OCI-LY1 (cell line): ENCODE measurements at regions not wholly inside any gene's neighbourhood (a gene's known extent, or its start where the extent isn't known, plus 50 kb on each side); places are given as distances from the start of the nearest gene placed in this dataset.

Experiments used
- H2AFZ ChIP-seq: fragments of 200-600 bp; sonication (generic), shearing (Covaris generic); 2 replicates; pipeline ENCODE4 v1.6.0; 2014; ENCODE audit warnings: antibody characterized with exemption, mild to moderate bottlenecking, low read length
- H3F3A ChIP-seq: fragments of 200-600 bp; sonication (generic), shearing (Covaris generic); 2 replicates; pipeline ENCODE4 v1.6.0; 2014; ENCODE audit warnings: mild to moderate bottlenecking, antibody characterized with exemption, low read length, moderate library complexity; ENCODE audit not compliant: insufficient read depth
- H3K27ac ChIP-seq: fragments of 200-600 bp; sonication (generic); 2 replicates; pipeline ENCODE4 v1.5.1; 2014; ENCODE audit warnings: low read length, mixed run types, mild to moderate bottlenecking, low read depth; ENCODE audit not compliant: poor library complexity, severe bottlenecking
- H3K27me3 ChIP-seq: fragments of 200-600 bp; sonication (generic); 2 replicates; pipeline ENCODE4 v1.6.0; 2014; ENCODE audit warnings: antibody characterized with exemption, mild to moderate bottlenecking, low read length, moderate library complexity; ENCODE audit not compliant: insufficient read depth
- H3K36me3 ChIP-seq: fragments of 200-600 bp; sonication (generic); 2 replicates; pipeline ENCODE4 v1.6.1; 2014; ENCODE audit warnings: mild to moderate bottlenecking, antibody characterized with exemption, low read length, moderate library complexity, mixed read lengths; ENCODE audit not compliant: insufficient read depth
- H3K4me1 ChIP-seq: fragments of 200-600 bp; sonication (generic); 2 replicates; pipeline ENCODE4 v1.5.1; 2014; ENCODE audit warnings: mild to moderate bottlenecking, low read length, moderate library complexity; ENCODE audit not compliant: insufficient read depth, severe bottlenecking
- H3K4me2 ChIP-seq: fragments of 200-600 bp; sonication (generic), shearing (Covaris generic); 2 replicates; pipeline ENCODE4 v1.6.1; 2014; ENCODE audit warnings: low read length
- H3K4me3 ChIP-seq: fragments of 200-600 bp; sonication (generic); 2 replicates; pipeline ENCODE4 v1.5.1; 2014; ENCODE audit warnings: low read length, low read depth, mild to moderate bottlenecking, mixed read lengths; ENCODE audit not compliant: poor library complexity, severe bottlenecking
- H3K79me2 ChIP-seq: fragments of 200-600 bp; shearing (Covaris generic); 2 replicates; pipeline ENCODE4 v1.6.1; 2016; ENCODE audit warnings: mixed run types, low read length, mixed read lengths; ENCODE audit not compliant: insufficient read depth
- H3K9ac ChIP-seq: fragments of 200-600 bp; sonication (generic), shearing (Covaris generic); 2 replicates; pipeline ENCODE4 v1.6.1; 2014; ENCODE audit warnings: mild to moderate bottlenecking, low read length, mixed read lengths
- H3K9me2 ChIP-seq: fragments of 200-600 bp; sonication (generic), shearing (Covaris generic); 2 replicates; pipeline ENCODE4 v1.6.1; 2014; ENCODE audit warnings: low read depth, mild to moderate bottlenecking, low read length, mixed read lengths
- H3K9me3 ChIP-seq: fragments of 200-600 bp; shearing (Covaris generic); 2 replicates; pipeline ENCODE4 v1.6.1; 2014; ENCODE audit warnings: low read length, mixed read lengths
- H4K20me1 ChIP-seq: fragments of 200-600 bp; sonication (generic), shearing (Covaris generic); 2 replicates; pipeline ENCODE4 v1.6.0; 2016; ENCODE audit warnings: mild to moderate bottlenecking, low read length; ENCODE audit not compliant: insufficient read depth
- EZH2 ChIP-seq: fragments of 200-600 bp; sonication (generic), shearing (Covaris generic); IDR thresholded peaks from 2 replicates; pipeline ENCODE4 v1.8.0; 2017; ENCODE audit warnings: borderline replicate concordance, mixed run types, mild to moderate bottlenecking, antibody characterized with exemption, low read length, moderate library complexity, mixed read lengths
- TF ChIP-seq, protein P1 (sequence below): fragments of 200-600 bp; sonication (generic), shearing (Covaris generic); IDR thresholded peaks from 2 replicates; pipeline ENCODE4 v1.5.1; 2017; ENCODE audit warnings: mild to moderate bottlenecking, antibody characterized with exemption, low read length, moderate library complexity, mixed read lengths

DNA sequence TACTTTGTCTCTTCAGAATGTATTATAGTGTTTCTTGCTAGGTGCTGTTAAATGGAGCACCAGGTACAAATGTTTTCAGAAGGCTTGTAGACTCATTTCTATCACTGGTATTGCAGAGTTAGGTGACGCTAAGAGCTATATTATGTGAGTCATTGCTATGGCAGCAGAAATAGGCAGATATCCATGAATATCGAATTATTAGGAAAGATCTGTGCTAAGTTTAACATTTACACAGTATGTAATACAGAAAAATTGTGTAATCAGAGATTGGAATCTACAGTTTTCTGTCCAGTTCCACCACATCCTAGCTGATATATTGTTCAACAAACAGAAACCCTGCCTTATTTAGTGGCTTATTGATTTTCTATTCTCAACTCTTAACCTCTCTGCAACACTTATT is 1025.5 kb downstream of the STIM2 start:
- H3K4me2 ChIP-seq = no peak overlapping the region
- no peaks in the 10 kb centered on the region for H3K4me1 ChIP-seq
- no peak overlapping the region for H3K9ac ChIP-seq
- no peaks in the 10 kb centered on the region for H3K36me3 ChIP-seq
- H4K20me1 ChIP-seq = no peaks in the 10 kb centered on the region
- no peaks in the 10 kb centered on the region for H3F3A ChIP-seq
- no peaks in the 10 kb centered on the region for H3K9me3 ChIP-seq
- H2AFZ ChIP-seq = no peak overlapping the region
- H3K9me2 ChIP-seq = no peaks in the 10 kb centered on the region
- no peak overlapping the region for H3K4me3 ChIP-seq
- H3K79me2 ChIP-seq = no peaks in the 10 kb centered on the region
- H3K27me3 ChIP-seq = no peaks in the 10 kb centered on the region
- H3K27ac ChIP-seq = no peak overlapping the region
- no peak for TF ChIP-seq EZH2
- TF ChIP-seq, protein P1, sequence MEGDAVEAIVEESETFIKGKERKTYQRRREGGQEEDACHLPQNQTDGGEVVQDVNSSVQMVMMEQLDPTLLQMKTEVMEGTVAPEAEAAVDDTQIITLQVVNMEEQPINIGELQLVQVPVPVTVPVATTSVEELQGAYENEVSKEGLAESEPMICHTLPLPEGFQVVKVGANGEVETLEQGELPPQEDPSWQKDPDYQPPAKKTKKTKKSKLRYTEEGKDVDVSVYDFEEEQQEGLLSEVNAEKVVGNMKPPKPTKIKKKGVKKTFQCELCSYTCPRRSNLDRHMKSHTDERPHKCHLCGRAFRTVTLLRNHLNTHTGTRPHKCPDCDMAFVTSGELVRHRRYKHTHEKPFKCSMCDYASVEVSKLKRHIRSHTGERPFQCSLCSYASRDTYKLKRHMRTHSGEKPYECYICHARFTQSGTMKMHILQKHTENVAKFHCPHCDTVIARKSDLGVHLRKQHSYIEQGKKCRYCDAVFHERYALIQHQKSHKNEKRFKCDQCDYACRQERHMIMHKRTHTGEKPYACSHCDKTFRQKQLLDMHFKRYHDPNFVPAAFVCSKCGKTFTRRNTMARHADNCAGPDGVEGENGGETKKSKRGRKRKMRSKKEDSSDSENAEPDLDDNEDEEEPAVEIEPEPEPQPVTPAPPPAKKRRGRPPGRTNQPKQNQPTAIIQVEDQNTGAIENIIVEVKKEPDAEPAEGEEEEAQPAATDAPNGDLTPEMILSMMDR = no peak

- H3K9me2 ChIP-seq = no peaks in the 10 kb centered on the region
- H3K36me3 ChIP-seq = no peaks in the 10 kb centered on the region
- no peak overlapping the region for H3K9ac ChIP-seq
- H3K9me3 ChIP-seq = no peaks in the 10 kb centered on the region
- no peaks in the 10 kb centered on the region for H3K27me3 ChIP-seq
- TF ChIP-seq, protein P1 = no peak
- no peak for TF ChIP-seq EZH2
- H3F3A ChIP-seq = no peaks in the 10 kb centered on the region
- no peaks in the 10 kb centered on the region for H4K20me1 ChIP-seq
- no peak overlapping the region for H3K4me2 ChIP-seq
- H2AFZ ChIP-seq = no peak overlapping the region
- H3K79me2 ChIP-seq = no peaks in the 10 kb centered on the region
- H3K27ac ChIP-seq = no peak overlapping the region
- H3K4me3 ChIP-seq = no peak overlapping the region
- H3K4me1 ChIP-seq = no peaks in the 10 kb centered on the region
These were observed 1027.0 kb downstream of the STIM2 start for GRCh38 chr4:27887646-27888045.

- H3K4me3 ChIP-seq = no peak overlapping the region
- H3K36me3 ChIP-seq = no peaks in the 10 kb centered on the region
- H3K27ac ChIP-seq = no peak overlapping the region
- no peaks in the 10 kb centered on the region for H3K4me1 ChIP-seq
- no peaks in the 10 kb centered on the region for H3K9me3 ChIP-seq
- no peak overlapping the region for H3K9ac ChIP-seq
- no peaks in the 10 kb centered on the region for H3K27me3 ChIP-seq
- no peaks in the 10 kb centered on the region for H3F3A ChIP-seq
- TF ChIP-seq EZH2 = no peak
- TF ChIP-seq, protein P1 = no peak
- H2AFZ ChIP-seq = no peak overlapping the region
- H3K4me2 ChIP-seq = no peak overlapping the region
- no peaks in the 10 kb centered on the region for H4K20me1 ChIP-seq
- no peaks in the 10 kb centered on the region for H3K79me2 ChIP-seq
- H3K9me2 ChIP-seq = no peaks in the 10 kb centered on the region
These were observed 1027.9 kb downstream of the STIM2 start for GRCh38 chr4:27888505-27888904.
